Keratinocyte (primary cell): ENCODE measurements at regions not wholly inside any gene's neighbourhood (a gene's known extent, or its start where the extent isn't known, plus 50 kb on each side); places are given as distances from the start of the nearest gene placed in this dataset.

Experiments
- CTCF ChIP-seq, 3 experiments: IDR thresholded peaks in 1 of 3; conservative IDR thresholded peaks in 1 of 3; optimal IDR thresholded peaks in 1 of 3; 2 replicates in 2 of 3; 3 replicates in 1 of 3; pipeline versions ENCODE3 to v1.5.1; 2011; ENCODE audit warnings: low read length in 3 of 3, mild to moderate bottlenecking in 3 of 3, moderate library complexity in 2 of 3, control low read depth in 1 of 3, inconsistent platforms in 1 of 3; ENCODE audit not compliant: insufficient read depth in 2 of 3; ENCODE audit errors: extremely low read depth in 1 of 3
- EZH2 ChIP-seq: IDR thresholded peaks from one replicate; pipeline ENCODE4 v1.6.1; 2012; ENCODE audit warnings: inconsistent platforms, mild to moderate bottlenecking, low read length, moderate library complexity

- TF ChIP-seq CTCF (optimal IDR thresholded peaks at IDR 0.05 in 1 of 3, IDR thresholded peaks at IDR 0.05 in 1 of 3, conservative IDR thresholded peaks at IDR 0.05 in 1 of 3; ENCODE audit: extremely low read depth in 1 of 3, insufficient read depth in 2 of 3, low read length in 3 of 3) (no peak), EZH2 (no peak)
Measured at GRCh38 chr2:44103639-44104038, 65.0 kb upstream of the PPM1B start.
